ENCODE measurements at regions not wholly inside any gene's neighbourhood (a gene's known extent, or its start where the extent isn't known, plus 50 kb on each side); places are given as distances from the start of the nearest gene placed in this dataset.

- H3K9me3 ChIP-seq (ENCODE audit: low read depth, low read length): no peaks in the 10 kb centered on the region
- H3K4me1 ChIP-seq (ENCODE audit: insufficient read depth, low read length): no peaks in the 10 kb centered on the region
- no peak overlapping the region for H3K4me3 ChIP-seq (ENCODE audit: low read length)
- no peaks in the 10 kb centered on the region for H3K27me3 ChIP-seq (ENCODE audit: insufficient read depth, low read length)
Measured at GRCh38 chr18:29556070-29556469, 1379.1 kb upstream of the CDH2 start.

- H3K4me3 ChIP-seq (ENCODE audit: low read length): no peak overlapping the region
Measured at GRCh38 chr18:29549759-29550158, 1372.8 kb upstream of the CDH2 start.

DNA sequence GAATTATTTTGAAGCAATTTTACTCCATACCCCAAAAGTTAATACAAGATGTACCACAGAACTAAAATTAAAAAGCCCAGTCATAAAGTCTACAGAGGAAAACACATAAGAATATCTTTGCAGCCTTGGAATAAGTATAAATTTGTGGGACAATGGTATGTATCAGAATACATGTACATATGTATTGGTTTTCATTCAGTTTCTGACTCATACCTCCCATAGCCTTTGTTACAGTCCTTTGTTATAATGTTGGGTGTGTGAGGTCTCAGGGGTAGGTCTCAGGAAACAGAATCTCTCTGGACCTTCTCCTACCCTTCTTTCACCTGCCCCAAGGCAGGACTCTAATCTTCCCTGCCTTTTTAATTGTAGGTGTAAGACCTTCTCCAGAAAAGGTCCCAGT is 1370.7 kb upstream of the CDH2 start:
- Histone ChIP-seq H3K4me1 (ENCODE audit: insufficient read depth, low read length) (no peaks in the 10 kb centered on the region), H3K4me3 (ENCODE audit: low read length) (no peak overlapping the region), H3K9me3 (ENCODE audit: low read depth, low read length) (no peaks in the 10 kb centered on the region), H3K27me3 (ENCODE audit: insufficient read depth, low read length) (no peaks in the 10 kb centered on the region)

More at GRCh38 chr18:29549759-29550158, 1372.8 kb upstream of the CDH2 start:
- no peaks in the 10 kb centered on the region for H3K9me3 ChIP-seq (ENCODE audit: low read depth, low read length)
- no peaks in the 10 kb centered on the region for H3K27me3 ChIP-seq (ENCODE audit: insufficient read depth, low read length)
- H3K4me1 ChIP-seq (ENCODE audit: insufficient read depth, low read length): no peaks in the 10 kb centered on the region

- Histone ChIP-seq H3K4me3 (ENCODE audit: low read length) (no peak overlapping the region), H3K27me3 (ENCODE audit: insufficient read depth, low read length) (no peaks in the 10 kb centered on the region), H3K9me3 (ENCODE audit: low read depth, low read length) (peaks cover 4% of the 10 kb centered on the region), H3K4me1 (ENCODE audit: insufficient read depth, low read length) (no peaks in the 10 kb centered on the region)
Measured at GRCh38 chr18:29540548-29540947, 1363.6 kb upstream of the CDH2 start.

- no peaks in the 10 kb centered on the region for H3K9me3 ChIP-seq (ENCODE audit: low read depth, low read length)
- H3K4me3 ChIP-seq (ENCODE audit: low read length): no peak overlapping the region
- no peaks in the 10 kb centered on the region for H3K27me3 ChIP-seq (ENCODE audit: insufficient read depth, low read length)
- H3K4me1 ChIP-seq (ENCODE audit: insufficient read depth, low read length): no peaks in the 10 kb centered on the region
Measured at GRCh38 chr18:29531746-29532145, 1354.8 kb upstream of the CDH2 start.

DNA sequence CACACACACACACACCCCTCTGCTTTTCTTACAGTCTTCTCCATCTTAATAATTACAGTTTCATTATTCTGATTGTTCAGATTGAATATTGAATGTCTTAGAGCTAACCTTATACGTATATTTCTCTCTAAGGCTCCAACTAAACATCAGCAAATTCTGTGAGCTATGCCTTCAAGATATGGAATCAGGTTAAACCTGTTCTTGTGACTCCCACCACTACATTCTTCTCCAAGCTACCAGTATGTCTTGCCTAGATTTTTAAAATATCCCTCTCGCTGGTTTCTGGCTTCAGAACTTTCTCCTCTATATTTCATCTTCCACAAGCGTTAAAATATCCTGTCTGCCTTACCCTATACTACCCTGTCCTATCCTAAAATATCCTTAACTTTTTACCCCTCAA is 1346.4 kb upstream of the CDH2 start:
- no peak overlapping the region for H3K4me3 ChIP-seq (ENCODE audit: low read length)
- H3K9me3 ChIP-seq (ENCODE audit: low read depth, low read length): no peaks in the 10 kb centered on the region
- H3K27me3 ChIP-seq (ENCODE audit: insufficient read depth, low read length): no peaks in the 10 kb centered on the region
- no peaks in the 10 kb centered on the region for H3K4me1 ChIP-seq (ENCODE audit: insufficient read depth, low read length)

- H3K4me3 ChIP-seq (ENCODE audit: low read length): no peak overlapping the region
- H3K27me3 ChIP-seq (ENCODE audit: insufficient read depth, low read length): no peaks in the 10 kb centered on the region
- H3K4me1 ChIP-seq (ENCODE audit: insufficient read depth, low read length): no peaks in the 10 kb centered on the region
- H3K9me3 ChIP-seq (ENCODE audit: low read depth, low read length): no peaks in the 10 kb centered on the region
Measured at GRCh38 chr18:29512761-29513160, 1335.8 kb upstream of the CDH2 start.

DNA sequence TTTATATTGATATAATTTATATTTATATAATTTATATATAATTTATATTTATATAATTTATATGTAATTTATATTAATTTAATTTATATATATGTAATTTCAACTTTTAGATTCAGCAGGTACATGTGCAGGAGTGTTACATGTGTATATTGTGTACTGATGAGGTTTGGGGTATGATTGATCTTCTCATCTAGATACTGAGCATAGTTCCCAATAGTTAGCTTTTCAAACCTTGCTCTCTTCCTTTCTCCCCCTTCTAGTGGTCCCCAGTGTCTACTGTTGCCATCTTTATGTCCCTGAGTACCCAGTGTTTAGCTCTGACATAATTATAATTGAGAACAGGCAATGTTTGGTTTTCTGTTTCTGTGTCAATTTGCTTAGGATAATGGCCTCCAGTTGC is 1335.3 kb upstream of the CDH2 start:
- H3K4me3 ChIP-seq (ENCODE audit: low read length): no peak overlapping the region
- no peaks in the 10 kb centered on the region for H3K27me3 ChIP-seq (ENCODE audit: insufficient read depth, low read length)
- H3K9me3 ChIP-seq (ENCODE audit: low read depth, low read length): no peaks in the 10 kb centered on the region
- no peaks in the 10 kb centered on the region for H3K4me1 ChIP-seq (ENCODE audit: insufficient read depth, low read length)

DNA sequence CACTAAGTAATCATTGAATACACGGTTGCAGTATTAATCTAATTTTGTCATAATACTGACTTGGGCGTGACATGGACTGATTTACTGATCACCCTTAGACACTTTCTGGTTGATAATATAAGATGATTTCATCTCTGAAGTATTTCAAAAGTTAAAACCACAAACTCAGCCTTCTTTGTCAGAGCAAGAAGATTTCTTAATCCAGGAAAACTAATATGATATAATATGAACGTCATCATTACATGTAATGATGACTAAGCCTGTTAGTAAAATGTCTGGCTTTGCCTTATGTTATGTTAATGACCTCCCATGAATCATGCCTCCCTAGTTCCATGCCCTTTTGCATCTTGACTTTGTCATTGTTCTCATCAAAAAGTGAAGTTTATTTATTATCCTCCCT is 1325.0 kb upstream of the CDH2 start:
- Histone ChIP-seq H3K4me1 (ENCODE audit: insufficient read depth, low read length) (no peaks in the 10 kb centered on the region), H3K9me3 (ENCODE audit: low read depth, low read length) (no peaks in the 10 kb centered on the region), H3K4me3 (ENCODE audit: low read length) (no peak overlapping the region), H3K27me3 (ENCODE audit: insufficient read depth, low read length) (no peaks in the 10 kb centered on the region)

DNA sequence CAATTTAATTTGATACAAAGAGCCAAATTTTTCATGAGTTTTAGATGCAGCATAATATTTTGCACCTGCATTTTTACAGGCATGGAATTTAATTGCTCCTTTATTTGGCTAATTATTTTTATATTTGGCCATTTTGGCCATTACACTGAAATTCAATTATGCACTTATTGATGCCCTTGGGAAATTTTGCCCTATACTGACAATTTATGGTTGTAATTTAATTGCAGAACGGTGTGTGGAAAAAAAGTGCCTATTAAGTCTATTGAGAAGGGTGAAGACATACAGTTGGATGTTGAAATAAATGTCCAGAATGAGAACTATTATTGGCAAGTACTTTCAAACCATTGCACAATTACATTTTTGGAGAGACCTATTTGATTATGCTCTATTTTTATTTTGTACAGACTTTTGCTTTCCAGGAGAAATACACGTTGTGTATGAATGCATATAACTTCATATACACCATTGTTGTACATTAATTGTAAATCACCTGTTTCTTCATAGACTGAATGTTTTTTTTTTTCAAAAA is 1319.3 kb upstream of the CDH2 start:
- H3K9me3 ChIP-seq (ENCODE audit: low read depth, low read length): no peaks in the 10 kb centered on the region
- H3K4me3 ChIP-seq (ENCODE audit: low read length): no peak overlapping the region
- H3K27me3 ChIP-seq (ENCODE audit: insufficient read depth, low read length): no peaks in the 10 kb centered on the region
- no peaks in the 10 kb centered on the region for H3K4me1 ChIP-seq (ENCODE audit: insufficient read depth, low read length)

GRCh38 chr18:29494371-29494770 is 1317.4 kb upstream of the CDH2 start:
- Histone ChIP-seq H3K4me1 (ENCODE audit: insufficient read depth, low read length) (no peaks in the 10 kb centered on the region), H3K9me3 (ENCODE audit: low read depth, low read length) (no peaks in the 10 kb centered on the region), H3K27me3 (ENCODE audit: insufficient read depth, low read length) (no peaks in the 10 kb centered on the region), H3K4me3 (ENCODE audit: low read length) (no peak overlapping the region)

DNA sequence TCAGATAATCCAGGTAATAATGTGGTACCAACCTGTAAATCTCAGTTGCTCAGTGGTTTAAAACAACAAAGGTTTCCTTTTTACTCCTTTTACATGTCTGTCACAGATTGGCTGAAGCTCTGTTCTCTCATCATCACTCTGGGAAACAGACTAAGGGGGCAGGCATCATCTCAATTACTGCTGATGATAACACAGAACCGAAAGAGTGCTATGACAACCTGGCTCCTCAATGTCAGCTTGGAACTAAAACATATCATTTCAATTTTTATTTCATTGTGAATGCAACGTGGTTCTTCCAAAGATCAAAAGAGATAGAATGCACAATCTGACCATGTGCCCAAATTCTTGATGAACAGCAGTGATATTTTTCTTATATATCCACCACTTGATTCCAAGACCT is 1315.0 kb upstream of the CDH2 start:
- H3K4me3 ChIP-seq (ENCODE audit: low read length): no peak overlapping the region
- no peaks in the 10 kb centered on the region for H3K27me3 ChIP-seq (ENCODE audit: insufficient read depth, low read length)
- no peaks in the 10 kb centered on the region for H3K4me1 ChIP-seq (ENCODE audit: insufficient read depth, low read length)
- no peaks in the 10 kb centered on the region for H3K9me3 ChIP-seq (ENCODE audit: low read depth, low read length)

DNA sequence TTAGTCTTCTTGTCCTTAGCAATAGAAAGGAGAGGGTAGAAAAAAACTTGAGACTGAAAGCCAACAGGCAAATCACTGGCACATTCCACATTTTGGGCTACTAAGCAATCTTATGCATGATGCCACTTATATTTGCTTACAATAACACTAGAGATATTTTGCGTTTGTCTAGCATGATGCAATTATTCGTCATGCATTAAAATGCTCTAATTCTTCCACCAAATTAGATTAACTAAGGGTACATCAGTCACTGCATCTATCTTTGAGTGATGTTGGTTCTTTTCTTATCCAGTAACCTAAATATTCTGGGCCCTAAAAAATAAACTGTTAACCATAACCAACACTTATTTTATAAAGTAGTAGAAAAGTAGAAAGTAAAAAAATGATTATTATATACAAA is 1311.7 kb upstream of the CDH2 start:
- no peak overlapping the region for H3K4me3 ChIP-seq (ENCODE audit: low read length)
- no peaks in the 10 kb centered on the region for H3K9me3 ChIP-seq (ENCODE audit: low read depth, low read length)
- H3K4me1 ChIP-seq (ENCODE audit: insufficient read depth, low read length): no peaks in the 10 kb centered on the region
- no peaks in the 10 kb centered on the region for H3K27me3 ChIP-seq (ENCODE audit: insufficient read depth, low read length)

DNA sequence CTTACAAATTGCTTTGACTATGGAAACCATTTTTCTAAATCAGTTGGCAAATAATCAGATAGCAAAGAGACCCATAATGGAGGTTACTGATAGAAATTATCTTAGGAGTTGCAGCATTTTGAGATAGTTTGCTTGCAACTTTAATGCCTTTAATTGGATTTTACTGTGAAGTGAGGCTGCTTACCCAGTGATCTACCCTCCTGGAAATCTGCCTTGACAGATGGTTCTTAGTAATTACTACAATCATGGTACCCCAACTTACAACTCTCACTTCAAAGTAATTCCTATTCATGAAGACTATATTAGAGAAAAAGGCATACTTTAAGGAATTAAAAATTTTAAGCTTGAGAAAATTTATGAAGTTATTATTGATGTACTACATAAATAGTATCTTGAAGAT is 1288.6 kb upstream of the CDH2 start:
- H3K4me3 ChIP-seq (ENCODE audit: low read length): no peak overlapping the region
- no peaks in the 10 kb centered on the region for H3K4me1 ChIP-seq (ENCODE audit: insufficient read depth, low read length)
- no peaks in the 10 kb centered on the region for H3K27me3 ChIP-seq (ENCODE audit: insufficient read depth, low read length)
- no peaks in the 10 kb centered on the region for H3K9me3 ChIP-seq (ENCODE audit: low read depth, low read length)

DNA sequence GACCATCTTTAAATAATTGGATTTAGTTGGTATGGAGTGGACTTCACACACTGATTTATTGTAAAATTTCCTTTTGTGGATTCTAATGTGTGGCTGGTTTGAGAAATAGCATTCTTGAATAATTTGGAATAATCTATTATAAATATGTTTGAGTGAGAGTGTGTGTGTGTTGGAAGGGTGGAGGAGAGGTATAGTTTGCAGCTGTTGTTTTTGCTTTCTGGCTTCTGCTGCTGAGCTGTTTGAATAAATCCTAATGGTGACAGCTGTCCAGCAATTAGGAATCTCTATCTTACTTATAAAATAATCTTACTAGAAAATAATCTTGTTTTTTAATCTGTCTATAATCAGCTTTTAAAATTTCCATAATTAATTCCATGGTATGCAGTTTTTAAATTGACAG is 1283.0 kb upstream of the CDH2 start:
- H3K4me3 ChIP-seq (ENCODE audit: low read length): no peak overlapping the region
- H3K4me1 ChIP-seq (ENCODE audit: insufficient read depth, low read length): no peaks in the 10 kb centered on the region
- H3K9me3 ChIP-seq (ENCODE audit: low read depth, low read length): no peaks in the 10 kb centered on the region
- H3K27me3 ChIP-seq (ENCODE audit: insufficient read depth, low read length): no peaks in the 10 kb centered on the region

- Histone ChIP-seq H3K4me3 (ENCODE audit: low read length) (no peak overlapping the region), H3K9me3 (ENCODE audit: low read depth, low read length) (no peaks in the 10 kb centered on the region), H3K27me3 (ENCODE audit: insufficient read depth, low read length) (no peaks in the 10 kb centered on the region), H3K4me1 (ENCODE audit: insufficient read depth, low read length) (no peaks in the 10 kb centered on the region)
Measured at GRCh38 chr18:29457316-29457889, 1280.5 kb upstream of the CDH2 start.

Measured in mononuclear cell (primary cell).